ENCODE measurements at regions not wholly inside any gene's neighbourhood (a gene's known extent, or its start where the extent isn't known, plus 50 kb on each side); places are given as distances from the start of the nearest gene placed in this dataset.

- no peak for TF ChIP-seq CTCF (IDR thresholded peaks at IDR 0.05; ENCODE audit: insufficient read depth, low read length, poor library complexity, severe bottlenecking)
- no peak overlapping the region for H3K4me3 ChIP-seq (replicated peaks; ENCODE audit: low read depth, low read length)
- H3K36me3 ChIP-seq (ENCODE audit: control insufficient read depth, insufficient read depth, low read length), result no peaks in the 10 kb centered on the region
- no peak for DNase-seq (ENCODE audit: extremely low read depth, insufficient read length)
- H3K27me3 ChIP-seq (replicated peaks; ENCODE audit: control insufficient read depth, insufficient read depth, low read length), result no peaks in the 10 kb centered on the region
These were observed 82.3 kb upstream of the RNU6-1 start for GRCh38 chr15:67922106-67922675.

GRCh38 chr15:67922971-67923945 is 83.4 kb upstream of the RNU6-1 start:
- no peak for TF ChIP-seq CTCF (IDR thresholded peaks at IDR 0.05; ENCODE audit: insufficient read depth, low read length, poor library complexity, severe bottlenecking)
- Histone ChIP-seq H3K36me3 (ENCODE audit: control insufficient read depth, insufficient read depth, low read length) (no peaks in the 10 kb centered on the region), H3K27me3 (replicated peaks; ENCODE audit: control insufficient read depth, insufficient read depth, low read length) (no peaks in the 10 kb centered on the region), H3K4me3 (replicated peaks; ENCODE audit: low read depth, low read length) (no peak overlapping the region)
- no peak for DNase-seq (ENCODE audit: extremely low read depth, insufficient read length)

GRCh38 chr15:67924359-67924974 is 84.6 kb upstream of the RNU6-1 start:
- no peak for DNase-seq (ENCODE audit: extremely low read depth, insufficient read length)
- Histone ChIP-seq H3K27me3 (replicated peaks; ENCODE audit: control insufficient read depth, insufficient read depth, low read length) (no peaks in the 10 kb centered on the region), H3K4me3 (replicated peaks; ENCODE audit: low read depth, low read length) (no peak overlapping the region), H3K36me3 (ENCODE audit: control insufficient read depth, insufficient read depth, low read length) (no peaks in the 10 kb centered on the region)
- TF ChIP-seq CTCF (IDR thresholded peaks at IDR 0.05; ENCODE audit: insufficient read depth, low read length, poor library complexity, severe bottlenecking), result no peak

- Histone ChIP-seq H3K27me3 (replicated peaks; ENCODE audit: control insufficient read depth, insufficient read depth, low read length) (no peaks in the 10 kb centered on the region), H3K4me3 (replicated peaks; ENCODE audit: low read depth, low read length) (no peak overlapping the region), H3K36me3 (ENCODE audit: control insufficient read depth, insufficient read depth, low read length) (no peaks in the 10 kb centered on the region)
- TF ChIP-seq CTCF (IDR thresholded peaks at IDR 0.05; ENCODE audit: insufficient read depth, low read length, poor library complexity, severe bottlenecking), result no peak
- no peak for DNase-seq (ENCODE audit: extremely low read depth, insufficient read length)
These were observed 85.3 kb upstream of the RNU6-1 start for GRCh38 chr15:67925182-67925581.

- H3K36me3 ChIP-seq (ENCODE audit: control insufficient read depth, insufficient read depth, low read length), result no peaks in the 10 kb centered on the region
- no peak for TF ChIP-seq CTCF (IDR thresholded peaks at IDR 0.05; ENCODE audit: insufficient read depth, low read length, poor library complexity, severe bottlenecking)
- DNase-seq (ENCODE audit: extremely low read depth, insufficient read length), result no peak
- H3K4me3 ChIP-seq (replicated peaks; ENCODE audit: low read depth, low read length), result no peak overlapping the region
- no peaks in the 10 kb centered on the region for H3K27me3 ChIP-seq (replicated peaks; ENCODE audit: control insufficient read depth, insufficient read depth, low read length)
These were observed 87.8 kb upstream of the RNU6-1 start for GRCh38 chr15:67927501-67928168.

Data from GM06990 (cell line).